Activated CD4-positive, alpha-beta T cell treated with anti-CD3 and anti-CD28 coated beads for 48 hours (primary cell): ENCODE measurements at regions not wholly inside any gene's neighbourhood (a gene's known extent, or its start where the extent isn't known, plus 50 kb on each side); places are given as distances from the start of the nearest gene placed in this dataset.

ENCODE experiments used
- DNase-seq: peaks from one replicate; pipeline ENCODE4 v3.0.0-alpha.2; 2020

DNA sequence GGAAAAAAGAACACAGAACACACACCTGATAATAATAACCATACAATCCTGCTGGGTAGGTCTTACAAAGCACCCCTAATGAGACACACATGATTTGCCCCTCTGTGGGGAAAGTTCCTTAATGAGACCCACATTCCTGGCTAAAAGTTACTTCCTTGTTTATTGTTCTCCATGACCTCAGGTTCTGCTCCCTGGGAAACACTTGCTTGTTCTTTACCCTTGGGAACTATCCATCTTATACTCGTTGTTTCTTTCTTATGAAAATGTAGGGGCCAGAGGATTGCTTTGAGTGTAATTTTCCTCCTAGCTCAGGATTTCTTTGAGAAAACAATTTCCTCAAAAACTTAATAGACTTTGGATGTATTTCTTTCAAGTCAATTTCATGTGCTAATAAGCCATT lies 52.1 kb upstream of the PCDH10 start:
- DNase-seq, result no peak
